ENCODE measurements at regions not wholly inside any gene's neighbourhood (a gene's known extent, or its start where the extent isn't known, plus 50 kb on each side); places are given as distances from the start of the nearest gene placed in this dataset.

DNA sequence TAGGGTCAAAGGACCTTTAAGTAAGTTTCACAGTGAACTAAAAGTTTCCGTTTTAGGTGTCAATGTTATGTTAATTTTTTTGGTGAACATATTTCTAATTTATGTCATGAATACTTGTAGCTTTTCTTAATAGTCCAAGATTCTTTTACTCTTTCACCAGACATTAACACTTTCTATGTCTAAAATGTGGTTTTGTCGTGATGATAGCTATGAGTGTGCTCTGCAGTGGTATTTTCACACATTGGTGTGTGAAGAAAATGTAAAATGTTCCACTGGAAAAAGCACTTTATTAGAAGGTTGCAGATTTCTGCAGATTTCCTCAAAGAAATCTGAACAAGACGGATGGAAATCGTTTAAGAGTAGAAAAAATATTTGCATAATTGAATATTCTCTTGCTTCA is 561.0 kb upstream of the ANKRD30A start:
- DNase-seq, result no peak

DNA sequence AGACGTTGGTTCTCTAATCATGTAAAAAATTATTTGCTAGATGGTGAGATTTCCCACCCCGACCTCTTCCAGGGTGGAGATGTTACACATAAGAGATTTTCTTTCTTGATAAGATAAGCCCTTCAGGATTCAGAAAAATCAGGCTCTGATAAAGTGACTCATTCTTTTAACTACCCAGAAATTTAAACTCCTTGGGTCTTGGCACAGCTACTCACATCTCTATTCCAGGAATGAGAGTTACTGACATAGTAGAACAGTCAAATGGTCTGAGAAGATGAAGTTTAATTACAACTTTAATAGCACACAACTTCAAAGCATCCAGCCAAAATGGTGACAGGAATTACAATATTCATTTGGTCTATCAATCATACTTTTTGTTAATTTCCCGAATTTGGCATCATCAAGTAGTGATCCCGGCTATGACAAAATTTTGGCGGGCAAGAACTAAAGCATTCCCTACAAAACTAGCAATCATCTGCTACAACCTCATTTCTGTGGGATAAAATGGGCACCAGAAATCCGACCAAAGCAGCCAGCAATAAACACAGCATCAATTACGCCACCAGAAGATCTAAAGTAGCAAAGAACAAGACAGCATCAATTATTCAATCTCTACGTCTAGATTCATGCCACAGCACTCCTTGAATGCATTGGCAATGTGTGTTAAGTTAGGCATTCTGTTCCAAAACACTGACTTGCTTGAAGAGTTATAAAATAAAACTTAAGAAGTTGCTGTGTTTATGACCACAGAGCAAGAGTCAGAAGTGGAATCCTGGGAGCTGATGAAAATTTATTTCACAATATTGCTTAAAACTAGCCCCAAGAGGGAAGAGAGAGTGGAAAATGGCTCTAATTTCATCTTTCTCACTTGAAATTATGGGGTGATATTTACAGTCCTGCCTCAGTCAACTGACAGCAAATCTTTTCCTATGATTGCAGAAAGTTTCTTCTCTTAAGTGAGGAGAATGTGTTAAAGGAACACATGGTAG is 565.7 kb upstream of the ANKRD30A start:
- Mint-ChIP-seq H3K36me3 (no peaks in the 10 kb centered on the region), H3K27ac (no peak overlapping the region), H3K9me3 (no peaks in the 10 kb centered on the region), H3K4me3 (no peak overlapping the region), H3K27me3 (ENCODE audit: low read depth in 2 of 2) (no peaks in the 10 kb centered on the region), H3K4me1 (peaks cover 15% of the 10 kb centered on the region in 2 donors)
- Histone ChIP-seq H3K4me3 (ENCODE audit: low read length) (no peak overlapping the region), H3K27ac (ENCODE audit: low read length) (no peak overlapping the region), H3K9me3 (ENCODE audit: control insufficient read depth, insufficient read depth, low read length) (no peaks in the 10 kb centered on the region), H3K36me3 (ENCODE audit: control insufficient read depth, insufficient read depth, low read length) (no peaks in the 10 kb centered on the region), H3K27me3 (ENCODE audit: control insufficient read depth, insufficient read depth, low read length) (no peaks in the 10 kb centered on the region), H3K4me1 (ENCODE audit: control insufficient read depth, insufficient read depth, low read length) (peaks cover under 1% of the 10 kb centered on the region)
- intact Hi-C loops (cut with micrococcal nuclease), result no loop called here
- WGBS (ENCODE audit: insufficient coverage), result 50% methylated on average over 5 of the region's 8 CpGs
- TF ChIP-seq, protein P1, sequence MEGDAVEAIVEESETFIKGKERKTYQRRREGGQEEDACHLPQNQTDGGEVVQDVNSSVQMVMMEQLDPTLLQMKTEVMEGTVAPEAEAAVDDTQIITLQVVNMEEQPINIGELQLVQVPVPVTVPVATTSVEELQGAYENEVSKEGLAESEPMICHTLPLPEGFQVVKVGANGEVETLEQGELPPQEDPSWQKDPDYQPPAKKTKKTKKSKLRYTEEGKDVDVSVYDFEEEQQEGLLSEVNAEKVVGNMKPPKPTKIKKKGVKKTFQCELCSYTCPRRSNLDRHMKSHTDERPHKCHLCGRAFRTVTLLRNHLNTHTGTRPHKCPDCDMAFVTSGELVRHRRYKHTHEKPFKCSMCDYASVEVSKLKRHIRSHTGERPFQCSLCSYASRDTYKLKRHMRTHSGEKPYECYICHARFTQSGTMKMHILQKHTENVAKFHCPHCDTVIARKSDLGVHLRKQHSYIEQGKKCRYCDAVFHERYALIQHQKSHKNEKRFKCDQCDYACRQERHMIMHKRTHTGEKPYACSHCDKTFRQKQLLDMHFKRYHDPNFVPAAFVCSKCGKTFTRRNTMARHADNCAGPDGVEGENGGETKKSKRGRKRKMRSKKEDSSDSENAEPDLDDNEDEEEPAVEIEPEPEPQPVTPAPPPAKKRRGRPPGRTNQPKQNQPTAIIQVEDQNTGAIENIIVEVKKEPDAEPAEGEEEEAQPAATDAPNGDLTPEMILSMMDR (IDR thresholded peaks at IDR 0.05), result no peak
- DNase-seq (no peak), ATAC-seq (no peak)

More for the DNA sequence above, 561.0 kb upstream of the ANKRD30A start:
- no peaks in the 10 kb centered on the region for H3K9me3 ChIP-seq (ENCODE audit: control insufficient read depth, insufficient read depth, low read length)
- intact Hi-C loops (cut with micrococcal nuclease), result no loop called here
- no peaks in the 10 kb centered on the region for H3K27me3 Mint-ChIP-seq (ENCODE audit: low read depth in 2 of 2)
- WGBS (ENCODE audit: insufficient coverage), result 50% methylated on average over 1 of the region's 4 CpGs
- H3K27ac ChIP-seq (ENCODE audit: low read length), result no peak overlapping the region
- H3K4me3 ChIP-seq (ENCODE audit: low read length), result no peak overlapping the region
- no peaks in the 10 kb centered on the region for H3K27me3 ChIP-seq (ENCODE audit: control insufficient read depth, insufficient read depth, low read length)
- TF ChIP-seq, protein P1 (IDR thresholded peaks at IDR 0.05), result no peak
- peak overlapping the region; percentile 34 to 49 for H3K27ac Mint-ChIP-seq
- peak in 1 of 3 donors; percentile 50 for ATAC-seq
- H3K36me3 ChIP-seq (ENCODE audit: control insufficient read depth, insufficient read depth, low read length), result no peaks in the 10 kb centered on the region
- H3K4me3 Mint-ChIP-seq, result peak overlapping the region; percentile 49
- H3K4me1 ChIP-seq (ENCODE audit: control insufficient read depth, insufficient read depth, low read length), result peaks cover 2% of the 10 kb centered on the region
- no peaks in the 10 kb centered on the region for H3K9me3 Mint-ChIP-seq
- no peaks in the 10 kb centered on the region for H3K36me3 Mint-ChIP-seq
- H3K4me1 Mint-ChIP-seq, result peaks cover 18 to 21% of the 10 kb centered on the region in 2 donors

DNA sequence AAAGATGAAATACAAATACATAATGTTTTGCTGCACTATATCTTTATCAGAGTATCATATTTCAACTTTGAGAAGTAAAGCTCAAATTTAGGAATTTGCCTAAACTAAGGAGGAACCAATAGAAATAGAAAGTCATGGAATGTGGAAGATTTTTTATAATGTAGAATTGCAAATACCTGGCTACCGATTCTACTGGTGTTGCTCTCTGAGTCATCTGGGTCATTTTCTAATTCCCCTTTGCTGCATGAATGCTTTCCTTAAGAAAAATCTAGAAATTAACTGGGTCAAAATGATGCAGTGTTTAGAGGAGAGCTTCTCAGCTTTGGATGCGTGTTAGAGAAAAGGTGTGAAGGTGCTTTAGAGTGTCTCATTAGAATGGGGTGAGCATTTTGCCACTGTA is 568.9 kb upstream of the ANKRD30A start:
- intact Hi-C loops (cut with micrococcal nuclease), result no loop called here
- H3K27ac Mint-ChIP-seq, result no peak overlapping the region
- H3K27me3 ChIP-seq (ENCODE audit: control insufficient read depth, insufficient read depth, low read length), result no peaks in the 10 kb centered on the region
- no peaks in the 10 kb centered on the region for H3K4me1 ChIP-seq (ENCODE audit: control insufficient read depth, insufficient read depth, low read length)
- ATAC-seq, result no peak
- H3K9me3 ChIP-seq (ENCODE audit: control insufficient read depth, insufficient read depth, low read length), result no peaks in the 10 kb centered on the region
- H3K36me3 Mint-ChIP-seq, result no peaks in the 10 kb centered on the region
- no peak for DNase-seq
- no peak overlapping the region for H3K4me3 ChIP-seq (ENCODE audit: low read length)
- no peaks in the 10 kb centered on the region for H3K9me3 Mint-ChIP-seq
- TF ChIP-seq, protein P1 (IDR thresholded peaks at IDR 0.05), result no peak
- WGBS (ENCODE audit: insufficient coverage), result 47% methylated on average over 2 of the region's 2 CpGs
- H3K4me1 Mint-ChIP-seq, result no peaks in the 10 kb centered on the region
- H3K27me3 Mint-ChIP-seq (ENCODE audit: low read depth in 2 of 2), result no peaks in the 10 kb centered on the region
- no peak overlapping the region for H3K27ac ChIP-seq (ENCODE audit: low read length)
- no peaks in the 10 kb centered on the region for H3K36me3 ChIP-seq (ENCODE audit: control insufficient read depth, insufficient read depth, low read length)
- no peak overlapping the region for H3K4me3 Mint-ChIP-seq

All from natural killer cell (primary cell).